T47D (cell line): ENCODE measurements at regions not wholly inside any gene's neighbourhood (a gene's known extent, or its start where the extent isn't known, plus 50 kb on each side); places are given as distances from the start of the nearest gene placed in this dataset.
"Not testable (repeated sequence)": the region's sequence is repeated elsewhere in the genome, so short reads cannot be mapped to it uniquely, and the experiment has no call there.

Experiments used
- DNase-seq, 2 experiments: peaks; one replicate each; pipeline versions ENCODE4 v3.0.0 to v3.0.0-alpha.2; 2011 to 2012; ENCODE audit warnings: low read depth in 1 of 2, low spot score in 1 of 2
- JUND ChIP-seq: IDR thresholded peaks from 2 replicates; pipeline ENCODE4 v1.6.1; 2012; ENCODE audit warnings: low read depth
- in situ Hi-C: cut with HindIII; loops from 2 replicates; pipeline ENCODE4 v1.10.0; 2016; ENCODE audit warnings: low sequenced_read_pairs, low pct_unique_long_range_greater_than_20kb

- DNase-seq, in situ Hi-C loops: not testable (repeated sequence)
These were observed 97.5 kb downstream of the ZNF664 start for GRCh38 chr12:124070394-124071074.

- in situ Hi-C loops: no loop called here
- no peak for TF ChIP-seq JUND
- DNase-seq: no peak
These were observed 98.0 kb downstream of the ZNF664 start for GRCh38 chr12:124071075-124071443.

- in situ Hi-C loops: no loop called here
- no peak for TF ChIP-seq JUND
- no peak for DNase-seq
These were observed 100.5 kb downstream of the ZNF664 start for GRCh38 chr12:124073356-124074035.

- in situ Hi-C loops: no loop called here
- TF ChIP-seq JUND: no peak
These were observed 102.8 kb downstream of the ZNF664 start for GRCh38 chr12:124075841-124076240.

GRCh38 chr12:124077701-124078100 is 104.7 kb downstream of the ZNF664 start:
- in situ Hi-C loops: no loop called here
- TF ChIP-seq JUND: no peak
- no peak for DNase-seq

More at GRCh38 chr12:124075841-124076240, 102.8 kb downstream of the ZNF664 start:
- DNase-seq: no peak

- no peak for DNase-seq
- TF ChIP-seq JUND: no peak
- in situ Hi-C loops: no loop called here
These were observed 105.8 kb downstream of the ZNF664 start for GRCh38 chr12:124078800-124079199.

- no peak for TF ChIP-seq JUND
- in situ Hi-C loops: no loop called here
- DNase-seq: no peak
These were observed 107.6 kb downstream of the ZNF664 start for GRCh38 chr12:124080649-124081048.

GRCh38 chr12:124082012-124082411 is 109.0 kb downstream of the ZNF664 start:
- in situ Hi-C loops: no loop called here
- DNase-seq: no peak
- no peak for TF ChIP-seq JUND

GRCh38 chr12:124082687-124083086 is 109.7 kb downstream of the ZNF664 start:
- DNase-seq: no peak
- in situ Hi-C loops: no loop called here
- no peak for TF ChIP-seq JUND

- TF ChIP-seq JUND: no peak
- in situ Hi-C loops: no loop called here
- no peak for DNase-seq
These were observed 110.7 kb downstream of the ZNF664 start for GRCh38 chr12:124083708-124084107.

- no peak for DNase-seq
- in situ Hi-C loops: no loop called here
- no peak for TF ChIP-seq JUND
These were observed 112.6 kb downstream of the ZNF664 start for GRCh38 chr12:124085419-124086296.

- no peak for TF ChIP-seq JUND
- in situ Hi-C loops: no loop called here
- no peak for DNase-seq
These were observed 113.4 kb downstream of the ZNF664 start for GRCh38 chr12:124086299-124086898.
